ENCODE measurements at regions not wholly inside any gene's neighbourhood (a gene's known extent, or its start where the extent isn't known, plus 50 kb on each side); places are given as distances from the start of the nearest gene placed in this dataset.

GRCh38 chr1:17955302-17956285 lies 152.0 kb upstream of the IGSF21 start:
- no peak for TF ChIP-seq ZFX (IDR thresholded peaks at IDR 0.05)
- TF ChIP-seq, protein P1, sequence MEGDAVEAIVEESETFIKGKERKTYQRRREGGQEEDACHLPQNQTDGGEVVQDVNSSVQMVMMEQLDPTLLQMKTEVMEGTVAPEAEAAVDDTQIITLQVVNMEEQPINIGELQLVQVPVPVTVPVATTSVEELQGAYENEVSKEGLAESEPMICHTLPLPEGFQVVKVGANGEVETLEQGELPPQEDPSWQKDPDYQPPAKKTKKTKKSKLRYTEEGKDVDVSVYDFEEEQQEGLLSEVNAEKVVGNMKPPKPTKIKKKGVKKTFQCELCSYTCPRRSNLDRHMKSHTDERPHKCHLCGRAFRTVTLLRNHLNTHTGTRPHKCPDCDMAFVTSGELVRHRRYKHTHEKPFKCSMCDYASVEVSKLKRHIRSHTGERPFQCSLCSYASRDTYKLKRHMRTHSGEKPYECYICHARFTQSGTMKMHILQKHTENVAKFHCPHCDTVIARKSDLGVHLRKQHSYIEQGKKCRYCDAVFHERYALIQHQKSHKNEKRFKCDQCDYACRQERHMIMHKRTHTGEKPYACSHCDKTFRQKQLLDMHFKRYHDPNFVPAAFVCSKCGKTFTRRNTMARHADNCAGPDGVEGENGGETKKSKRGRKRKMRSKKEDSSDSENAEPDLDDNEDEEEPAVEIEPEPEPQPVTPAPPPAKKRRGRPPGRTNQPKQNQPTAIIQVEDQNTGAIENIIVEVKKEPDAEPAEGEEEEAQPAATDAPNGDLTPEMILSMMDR (conservative IDR thresholded peaks at IDR 0.05): no peak
- H3K27ac ChIP-seq: no peak overlapping the region

GRCh38 chr1:17957588-17958267 lies 149.9 kb upstream of the IGSF21 start:
- TF ChIP-seq, protein P1 (conservative IDR thresholded peaks at IDR 0.05): no peak
- TF ChIP-seq ZFX (IDR thresholded peaks at IDR 0.05): no peak
- no peak overlapping the region for H3K27ac ChIP-seq

- no peak for TF ChIP-seq ZFX (IDR thresholded peaks at IDR 0.05)
- no peak overlapping the region for H3K27ac ChIP-seq
Observed at GRCh38 chr1:17958704-17959103, 148.9 kb upstream of the IGSF21 start.

DNA sequence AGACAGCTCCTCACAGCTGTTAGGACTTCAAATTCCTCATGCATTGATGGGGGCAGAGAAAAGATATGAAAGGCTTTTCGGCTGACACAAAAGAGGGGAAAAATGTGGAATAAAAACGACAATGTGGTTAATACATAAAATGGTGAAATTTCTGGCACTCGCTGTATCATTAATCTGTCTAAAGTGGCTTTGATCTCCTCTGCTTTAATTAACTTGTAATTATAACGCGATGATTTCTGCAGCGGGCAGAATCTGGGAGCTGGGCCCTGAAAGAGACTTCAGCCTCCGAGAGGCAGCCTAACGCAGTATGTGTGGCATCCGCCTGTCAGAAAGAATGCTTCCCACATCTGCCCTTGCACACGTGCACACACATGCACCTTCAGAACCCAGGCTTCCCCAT lies 144.1 kb upstream of the IGSF21 start:
- no peak overlapping the region for H3K27ac ChIP-seq
- TF ChIP-seq ZFX (IDR thresholded peaks at IDR 0.05): no peak
- TF ChIP-seq, protein P1 (conservative IDR thresholded peaks at IDR 0.05): no peak

DNA sequence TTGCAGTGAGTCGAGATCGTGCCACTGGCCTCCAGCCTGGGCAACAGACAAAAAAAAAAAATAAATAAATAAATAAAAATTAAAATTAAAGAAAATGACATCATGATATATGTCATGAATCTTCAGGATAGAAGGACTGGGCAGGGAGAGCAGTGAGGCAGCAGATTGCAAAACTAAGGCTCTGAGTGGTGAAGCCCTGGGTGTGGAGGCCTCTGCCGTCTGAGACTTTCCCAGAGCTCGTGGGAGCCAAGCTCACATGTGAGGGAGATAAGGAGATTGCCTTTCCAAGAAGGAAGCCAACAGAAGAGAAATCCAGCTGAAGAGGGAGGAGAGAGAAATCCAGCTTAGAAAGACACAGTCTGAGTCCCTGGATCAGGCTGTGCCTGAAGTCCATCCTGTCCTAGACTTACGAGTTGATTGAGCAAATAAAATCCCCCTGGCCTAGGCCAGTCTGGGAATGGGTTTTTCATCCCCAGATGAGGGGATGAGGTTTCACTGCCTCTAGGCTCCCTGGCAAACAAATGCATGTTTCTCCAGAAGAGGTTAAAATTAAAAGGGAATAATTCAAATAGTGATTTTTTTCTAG lies 142.0 kb upstream of the IGSF21 start:
- no peak overlapping the region for H3K27ac ChIP-seq
- TF ChIP-seq, protein P1 (conservative IDR thresholded peaks at IDR 0.05): no peak
- TF ChIP-seq ZFX (IDR thresholded peaks at IDR 0.05): no peak

GRCh38 chr1:17966341-17966740 lies 141.3 kb upstream of the IGSF21 start:
- H3K27ac ChIP-seq: no peak overlapping the region
- TF ChIP-seq ZFX (IDR thresholded peaks at IDR 0.05): no peak
- TF ChIP-seq, protein P1 (conservative IDR thresholded peaks at IDR 0.05): no peak

DNA sequence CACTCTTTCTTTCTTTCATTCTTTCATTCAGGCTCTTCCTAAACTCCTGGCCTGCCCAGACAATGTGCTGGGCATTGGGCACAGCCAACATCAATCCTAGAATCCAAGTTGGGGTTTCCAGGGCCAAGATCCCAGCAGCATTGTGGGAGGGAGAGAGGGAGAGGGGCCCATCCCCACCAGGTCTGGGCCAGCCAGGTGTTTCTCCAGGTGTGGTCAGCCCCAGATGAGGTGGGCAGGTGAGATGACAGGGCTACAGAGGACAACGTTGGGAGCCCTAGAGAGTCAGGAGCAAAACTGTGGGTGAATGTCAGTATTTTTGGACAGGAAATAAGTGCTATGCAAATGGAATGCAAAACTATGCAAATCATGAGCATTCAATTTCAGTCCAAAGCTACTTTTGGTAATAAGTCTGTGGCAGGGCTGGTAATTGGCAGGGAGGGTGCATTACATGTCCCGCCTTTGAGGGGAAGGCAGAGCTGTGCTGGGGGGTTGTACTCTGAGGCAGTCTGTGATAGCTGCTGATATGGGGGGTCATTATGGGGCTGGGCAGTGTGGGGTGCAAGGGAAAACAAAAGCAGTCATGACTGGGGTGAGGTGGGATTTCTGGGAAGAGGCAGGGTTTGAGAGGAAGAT lies 139.9 kb upstream of the IGSF21 start:
- no peak overlapping the region for H3K27ac ChIP-seq
- TF ChIP-seq, protein P1 (conservative IDR thresholded peaks at IDR 0.05): no peak
- TF ChIP-seq ZFX (IDR thresholded peaks at IDR 0.05): no peak
